CD14-positive monocyte (primary cell): ENCODE measurements at regions not wholly inside any gene's neighbourhood (a gene's known extent, or its start where the extent isn't known, plus 50 kb on each side); places are given as distances from the start of the nearest gene placed in this dataset.
A peak's percentile ranks its signal among the peaks of the same experiment; 100 is the strongest.

Source experiments
- DNase-seq, 3 donors: peaks; one replicate each; pipeline ENCODE4 v3.0.0-alpha.2; 2011 to 2022
- H2AFZ ChIP-seq: 2 replicates; pipeline ENCODE4 v1.6.0; 2012; ENCODE audit warnings: mild to moderate bottlenecking, low read depth, low read length, inconsistent platforms; ENCODE audit not compliant: insufficient read depth, poor library complexity, severe bottlenecking
- H3K27ac ChIP-seq, 2 donors: 1 replicate in 1 of 2; 2 replicates in 1 of 2; pipeline ENCODE4 v1.5.1; 2012 to 2013; ENCODE audit warnings: low read length in 2 of 2, control low read depth in 1 of 2, inconsistent platforms in 1 of 2, low read depth in 1 of 2, mild to moderate bottlenecking in 1 of 2
- H3K27me3 ChIP-seq, 2 donors: one replicate each; pipeline versions ENCODE4 v1.6.0 to v1.6.1; 2011 to 2013; ENCODE audit warnings: low read length in 2 of 2; ENCODE audit not compliant: control insufficient read depth in 2 of 2, insufficient read depth in 2 of 2
- H3K36me3 ChIP-seq, 2 donors: replicated peaks in 1 of 2; 1 replicate in 1 of 2; 2 replicates in 1 of 2; pipeline versions ENCODE4 v1.5.1 to v1.6.1; 2012 to 2013; ENCODE audit warnings: low read length in 2 of 2, control low read depth in 1 of 2, inconsistent platforms in 1 of 2, mild to moderate bottlenecking in 1 of 2; ENCODE audit not compliant: insufficient read depth in 2 of 2, control insufficient read depth in 1 of 2
- H3K4me1 ChIP-seq, 2 donors: 1 replicate in 1 of 2; 2 replicates in 1 of 2; pipeline versions ENCODE4 v1.5.1 to v1.6.1; 2012 to 2013; ENCODE audit warnings: low read length in 2 of 2, control low read depth in 1 of 2, inconsistent platforms in 1 of 2, mild to moderate bottlenecking in 1 of 2, moderate library complexity in 1 of 2; ENCODE audit not compliant: insufficient read depth in 2 of 2, control insufficient read depth in 1 of 2
- H3K4me2 ChIP-seq: replicated peaks from 2 replicates; pipeline ENCODE3; 2012; ENCODE audit warnings: low read length, moderate library complexity, mild to moderate bottlenecking; ENCODE audit not compliant: poor library complexity, severe bottlenecking; ENCODE audit errors: extremely low read depth
- H3K4me3 ChIP-seq, 3 experiments: fragments of 200-600 bp in 1 of 3; sonication (generic) in 1 of 3; replicated peaks in 1 of 3; 1 replicate in 2 of 3; 2 replicates in 1 of 3; pipeline ENCODE4 v1.5.1; 2011 to 2013; ENCODE audit warnings: low read length in 3 of 3, mild to moderate bottlenecking in 3 of 3, control low read depth in 2 of 3, low read depth in 2 of 3, inconsistent platforms in 1 of 3, moderate library complexity in 1 of 3
- H3K79me2 ChIP-seq: 2 replicates; pipeline ENCODE4 v1.6.0; 2012; ENCODE audit warnings: mild to moderate bottlenecking, control low read depth, inconsistent platforms, low read length, moderate library complexity; ENCODE audit not compliant: insufficient read depth
- H3K9ac ChIP-seq: 2 replicates; pipeline ENCODE4 v1.6.0; 2017; ENCODE audit warnings: low read length, mild to moderate bottlenecking; ENCODE audit not compliant: insufficient read depth, poor library complexity, severe bottlenecking
- H3K9me3 ChIP-seq, 2 donors: replicated peaks in 1 of 2; 1 replicate in 1 of 2; 2 replicates in 1 of 2; pipeline versions ENCODE4 v1.5.1 to v1.6.1; 2012 to 2013; ENCODE audit warnings: low read length in 2 of 2, control low read depth in 1 of 2; ENCODE audit not compliant: control insufficient read depth in 1 of 2, insufficient read depth in 1 of 2
- H4K20me1 ChIP-seq: 2 replicates; pipeline ENCODE4 v1.6.0; 2012; ENCODE audit warnings: mild to moderate bottlenecking, low read length, control low read depth, moderate library complexity; ENCODE audit not compliant: insufficient read depth
- H3K27ac Mint-ChIP-seq, 7 donors: one replicate each; pipeline ENCODE4 v1.8.0; 2020; ENCODE audit warnings: mild to moderate bottlenecking in 7 of 7, mixed read lengths in 7 of 7, moderate library complexity in 6 of 7, inconsistent platforms in 2 of 7
- H3K27me3 Mint-ChIP-seq, 3 donors: one replicate each; pipeline ENCODE4 v1.8.0; 2021 to 2022; ENCODE audit warnings: low read depth in 3 of 3, mild to moderate bottlenecking in 3 of 3, mixed read lengths in 3 of 3, moderate library complexity in 3 of 3, inconsistent platforms in 1 of 3
- H3K36me3 Mint-ChIP-seq, 2 donors: one replicate each; pipeline ENCODE4 v1.8.0; 2020; ENCODE audit warnings: mixed read lengths in 2 of 2, inconsistent platforms in 1 of 2, mild to moderate bottlenecking in 1 of 2
- H3K4me1 Mint-ChIP-seq: one replicate; pipeline ENCODE4 v1.8.0; 2020; ENCODE audit warnings: mild to moderate bottlenecking, mixed read lengths
- H3K4me3 Mint-ChIP-seq, 2 donors: one replicate each; pipeline ENCODE4 v1.8.0; 2020; ENCODE audit warnings: mild to moderate bottlenecking in 2 of 2, mixed read lengths in 2 of 2, moderate library complexity in 1 of 2
- H3K9me3 Mint-ChIP-seq, 7 donors: one replicate each; pipeline ENCODE4 v1.8.0; 2020 to 2022; ENCODE audit warnings: mixed read lengths in 7 of 7, mild to moderate bottlenecking in 6 of 7, moderate library complexity in 6 of 7, inconsistent platforms in 2 of 7
- WGBS: methylation state at CpG from one replicate; pipeline ENCODE4 v1.1.5; 2013; ENCODE audit warnings: missing lambda C conversion rate; ENCODE audit not compliant: insufficient coverage; 5-methylcytosine and 5-hydroxymethylcytosine counted together
- intact Hi-C, 2 donors: fragments of 100-400 bp; cut with micrococcal nuclease; formaldehyde crosslinking; loops; one replicate each; pipeline versions ENCODE4 v1.15.0 to v1.15.1; 2023
- TF ChIP-seq, protein P1 (sequence below): fragments of 200-600 bp; IDR thresholded peaks from one replicate; pipeline ENCODE4 v1.8.0; 2022; ENCODE audit warnings: antibody characterized with exemption, mild to moderate bottlenecking

DNA sequence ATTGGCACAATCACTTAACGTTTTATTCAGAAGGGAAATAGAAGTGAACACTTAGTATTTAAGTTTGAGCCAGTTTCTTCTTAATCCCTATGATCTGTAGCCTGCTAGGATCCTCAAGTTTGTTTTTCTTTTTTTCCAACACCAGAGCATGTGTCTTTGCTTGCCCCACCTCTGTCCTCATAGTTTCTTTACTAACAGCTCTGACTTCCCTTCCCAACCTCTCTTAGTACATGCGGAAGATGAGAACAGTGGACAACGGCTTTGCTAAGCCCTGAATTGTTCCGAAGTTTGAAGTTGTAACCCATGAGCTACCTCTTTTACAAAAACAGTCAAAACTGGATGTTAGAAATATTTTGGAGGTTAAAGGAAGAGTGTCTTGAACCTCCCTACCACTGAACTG, 61.7 kb upstream of the TAF11L2 start:
- Histone ChIP-seq H3K4me2 (peak overlapping the region; percentile 64), H3K9ac (peak overlapping the region; percentile 52), H3K27ac (peak overlapping the region; percentile 11 to 88), H3K4me1 (peaks cover 31 to 33% of the 10 kb centered on the region in 2 donors), H3K4me3 (peak overlapping the region; percentile 26 to 74 (median 59)), H4K20me1 (no peaks in the 10 kb centered on the region), H3K9me3 (peaks cover 7 to 11% of the 10 kb centered on the region in 2 donors), H2AFZ (peak overlapping the region; percentile 72), H3K27me3 (no peaks in the 10 kb centered on the region), H3K79me2 (no peaks in the 10 kb centered on the region), H3K36me3 (no peaks in the 10 kb centered on the region)
- Mint-ChIP-seq H3K4me1 (peaks cover 33% of the 10 kb centered on the region), H3K27me3 (peaks cover 0 to 4% (median 2%) of the 10 kb centered on the region in 3 donors), H3K36me3 (peaks cover 2 to 3% of the 10 kb centered on the region in 2 donors), H3K27ac (peak overlapping the region; percentile 84 to 96 (median 90)), H3K9me3 (peaks cover 2 to 17% (median 6%) of the 10 kb centered on the region in 7 donors), H3K4me3 (peak overlapping the region; percentile 68 to 83)
- no CpG with 5 or more reads among the region's 4 CpGs for WGBS
- TF ChIP-seq, protein P1, sequence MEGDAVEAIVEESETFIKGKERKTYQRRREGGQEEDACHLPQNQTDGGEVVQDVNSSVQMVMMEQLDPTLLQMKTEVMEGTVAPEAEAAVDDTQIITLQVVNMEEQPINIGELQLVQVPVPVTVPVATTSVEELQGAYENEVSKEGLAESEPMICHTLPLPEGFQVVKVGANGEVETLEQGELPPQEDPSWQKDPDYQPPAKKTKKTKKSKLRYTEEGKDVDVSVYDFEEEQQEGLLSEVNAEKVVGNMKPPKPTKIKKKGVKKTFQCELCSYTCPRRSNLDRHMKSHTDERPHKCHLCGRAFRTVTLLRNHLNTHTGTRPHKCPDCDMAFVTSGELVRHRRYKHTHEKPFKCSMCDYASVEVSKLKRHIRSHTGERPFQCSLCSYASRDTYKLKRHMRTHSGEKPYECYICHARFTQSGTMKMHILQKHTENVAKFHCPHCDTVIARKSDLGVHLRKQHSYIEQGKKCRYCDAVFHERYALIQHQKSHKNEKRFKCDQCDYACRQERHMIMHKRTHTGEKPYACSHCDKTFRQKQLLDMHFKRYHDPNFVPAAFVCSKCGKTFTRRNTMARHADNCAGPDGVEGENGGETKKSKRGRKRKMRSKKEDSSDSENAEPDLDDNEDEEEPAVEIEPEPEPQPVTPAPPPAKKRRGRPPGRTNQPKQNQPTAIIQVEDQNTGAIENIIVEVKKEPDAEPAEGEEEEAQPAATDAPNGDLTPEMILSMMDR = no peak
- intact Hi-C loops = loop anchor here in 1 of 2 donors (10.0 kb wide), 1 partner anchor 182 kb away; no protein-coding TSS in a partner anchor
- peak; percentile 33 to 62 (median 54) for DNase-seq

DNA sequence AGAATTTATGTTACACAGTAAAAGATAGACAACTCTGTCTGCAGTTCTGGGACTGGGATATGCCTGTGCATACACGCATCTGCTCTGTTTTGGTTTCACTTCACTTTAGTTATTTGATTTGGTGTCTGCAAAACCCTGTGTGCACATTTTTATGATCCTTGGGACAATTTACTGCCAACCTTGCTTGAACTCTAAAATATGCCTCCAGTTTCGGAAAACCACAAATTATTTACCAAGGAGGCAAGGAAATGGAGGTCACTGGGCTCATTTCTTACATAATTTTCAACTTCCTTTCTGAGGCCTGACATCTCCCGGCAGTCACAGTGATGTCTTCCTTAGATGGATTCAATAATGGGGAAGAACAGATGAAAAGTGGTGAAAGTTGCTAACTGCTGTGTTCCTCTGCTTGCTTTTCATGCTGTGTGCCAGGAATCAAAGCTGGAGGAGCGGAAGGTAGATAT, 61.2 kb upstream of the TAF11L2 start:
- peak overlapping the region; percentile 84 to 96 (median 90) for H3K27ac Mint-ChIP-seq
- peaks cover 29% of the 10 kb centered on the region for H3K4me1 Mint-ChIP-seq
- DNase-seq = peak; percentile 59 to 70 (median 69)

More for the DNA sequence above, 61.2 kb upstream of the TAF11L2 start:
- Histone ChIP-seq H3K79me2 (no peaks in the 10 kb centered on the region), H3K4me1 (peaks cover 28 to 30% of the 10 kb centered on the region in 2 donors), H3K4me3 (peak overlapping the region; percentile 26 to 74 (median 59)), H3K4me2 (peak overlapping the region; percentile 64), H3K9ac (peak overlapping the region; percentile 52), H4K20me1 (no peaks in the 10 kb centered on the region), H3K27ac (peak overlapping the region; percentile 11 to 88), H3K27me3 (no peaks in the 10 kb centered on the region), H3K9me3 (peaks cover 7 to 11% of the 10 kb centered on the region in 2 donors), H2AFZ (peak overlapping the region; percentile 72), H3K36me3 (no peaks in the 10 kb centered on the region)
- peaks cover 2 to 17% (median 6%) of the 10 kb centered on the region in 7 donors for H3K9me3 Mint-ChIP-seq
- TF ChIP-seq, protein P1 = no peak
- H3K36me3 Mint-ChIP-seq = peaks cover 2 to 3% of the 10 kb centered on the region in 2 donors
- peak overlapping the region; percentile 68 to 83 for H3K4me3 Mint-ChIP-seq
- WGBS = 0% methylated on average over 2 of the region's 4 CpGs
- H3K27me3 Mint-ChIP-seq = peaks cover 0 to 4% (median 2%) of the 10 kb centered on the region in 3 donors
- intact Hi-C loops = loop anchor here in 1 of 2 donors (10.0 kb wide), 1 partner anchor 182 kb away; no protein-coding TSS in a partner anchor
